SK-N-SH treated with all-trans-retinoic acid at 6 μM for 48 hours (cell line): ENCODE measurements at regions not wholly inside any gene's neighbourhood (a gene's known extent, or its start where the extent isn't known, plus 50 kb on each side); places are given as distances from the start of the nearest gene placed in this dataset.

ENCODE experiments used
- RARB ChIP-seq: fragments of 250-450 bp; sonication (Bioruptor Pico); IDR thresholded peaks from 2 replicates; pipeline ENCODE4 v1.8.0; 2021; ENCODE audit warnings: mild to moderate bottlenecking, moderate library complexity
- ZFP3 ChIP-seq: fragments of 250-450 bp; sonication (Bioruptor Pico); IDR thresholded peaks from 2 replicates; pipeline ENCODE4 v1.5.0; 2020; ENCODE audit warnings: mild to moderate bottlenecking, moderate library complexity

- TF ChIP-seq ZFP3 = no peak
- TF ChIP-seq RARB (CRISPR knock-in tag) = no peak
Measured at GRCh38 chr13:83634601-83635000, 247.7 kb downstream of the SLITRK1 start.
